BJ (cell line): ENCODE measurements at regions not wholly inside any gene's neighbourhood (a gene's known extent, or its start where the extent isn't known, plus 50 kb on each side); places are given as distances from the start of the nearest gene placed in this dataset.

Experiments
- CTCF ChIA-PET: fragments of 350-600 bp; formaldehyde crosslinking; extraction: SDS; loops from one replicate; lab custom pipeline; 2021; ENCODE audit warnings: antibody characterized with exemption, inconsistent platforms; lab: Yijun Ruan, JAX
- POLR2A ChIA-PET: fragments of 300-600 bp; sonication (Branson Sonifier 250); formaldehyde crosslinking; extraction: SDS; loops from one replicate; lab custom pipeline; 2021; ENCODE audit warnings: antibody characterized with exemption; lab: Charles Lee
- DNase-seq: peaks from one replicate; pipeline ENCODE4 v3.0.0-alpha.2; 2011; ENCODE audit warnings: low read depth
- H3K27me3 ChIP-seq: 2 replicates; pipeline ENCODE4 v1.6.0; 2011; ENCODE audit warnings: low read length; ENCODE audit not compliant: control insufficient read depth, insufficient read depth
- H3K36me3 ChIP-seq: 2 replicates; pipeline ENCODE4 v1.5.1; 2011; ENCODE audit warnings: low read length; ENCODE audit not compliant: control insufficient read depth, insufficient read depth
- H3K4me3 ChIP-seq: 2 replicates; pipeline ENCODE4 v1.5.1; 2011; ENCODE audit warnings: low read depth, mild to moderate bottlenecking, control low read depth, low read length
- CTCF ChIP-seq: IDR thresholded peaks from 2 replicates; pipeline ENCODE4 v1.5.1; 2011; ENCODE audit warnings: low read depth, mild to moderate bottlenecking, control low read depth, inconsistent platforms, low read length, moderate library complexity; ENCODE audit not compliant: insufficient read depth

GRCh38 chr13:62139597-62139996, 723.9 kb upstream of the PCDH20 start:
- ChIA-PET POLR2A (no interaction called here), CTCF (no interaction called here)
- TF ChIP-seq CTCF: no peak
- H3K36me3 ChIP-seq: no peaks in the 10 kb centered on the region
- H3K4me3 ChIP-seq: no peak overlapping the region
- H3K27me3 ChIP-seq: no peaks in the 10 kb centered on the region
- no peak for DNase-seq

- DNase-seq: no peak
- H3K4me3 ChIP-seq: no peak overlapping the region
- TF ChIP-seq CTCF: no peak
- H3K36me3 ChIP-seq: no peaks in the 10 kb centered on the region
- ChIA-PET POLR2A (no interaction called here), CTCF (no interaction called here)
- H3K27me3 ChIP-seq: no peaks in the 10 kb centered on the region
These were observed 722.2 kb upstream of the PCDH20 start for GRCh38 chr13:62137629-62138405.

- CTCF ChIA-PET: no interaction called here
- H3K36me3 ChIP-seq: no peaks in the 10 kb centered on the region
- DNase-seq: no peak
- POLR2A ChIA-PET: no interaction called here
- no peak for TF ChIP-seq CTCF
- H3K4me3 ChIP-seq: no peak overlapping the region
- no peaks in the 10 kb centered on the region for H3K27me3 ChIP-seq
These were observed 716.0 kb upstream of the PCDH20 start for GRCh38 chr13:62131604-62132003.

- DNase-seq: no peak
- ChIA-PET POLR2A (no interaction called here), CTCF (no interaction called here)
- H3K27me3 ChIP-seq: no peaks in the 10 kb centered on the region
- H3K36me3 ChIP-seq: no peaks in the 10 kb centered on the region
- no peak overlapping the region for H3K4me3 ChIP-seq
- TF ChIP-seq CTCF: no peak
These were observed 714.7 kb upstream of the PCDH20 start for GRCh38 chr13:62130062-62130970.

- ChIA-PET CTCF (no interaction called here), POLR2A (no interaction called here)
These were observed 713.4 kb upstream of the PCDH20 start for GRCh38 chr13:62129000-62129551.

More at GRCh38 chr13:62129000-62129551, 713.4 kb upstream of the PCDH20 start:
- Histone ChIP-seq H3K27me3 (no peaks in the 10 kb centered on the region), H3K4me3 (no peak overlapping the region), H3K36me3 (no peaks in the 10 kb centered on the region)
- no peak for TF ChIP-seq CTCF
- DNase-seq: no peak
